ENCODE measurements at regions not wholly inside any gene's neighbourhood (a gene's known extent, or its start where the extent isn't known, plus 50 kb on each side); places are given as distances from the start of the nearest gene placed in this dataset.

DNA sequence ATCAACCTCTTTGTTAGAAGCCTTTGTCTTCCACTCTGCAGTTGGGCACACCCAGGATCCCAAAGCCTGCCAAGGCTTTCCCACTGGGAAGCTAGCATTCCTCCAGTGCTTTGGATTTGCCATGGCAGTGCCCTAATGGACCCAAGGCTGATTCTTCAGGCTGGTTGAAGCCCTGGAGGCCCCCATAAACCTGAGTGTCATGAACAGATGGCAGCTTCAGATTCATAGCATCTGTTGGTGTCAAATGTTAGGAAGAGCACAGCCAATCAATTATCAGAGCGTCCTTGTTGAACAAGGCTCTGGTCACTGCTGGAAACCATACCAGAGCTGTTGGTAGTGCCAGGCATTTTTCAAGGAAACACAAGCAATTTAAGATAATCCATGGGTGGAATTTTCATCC is 241.1 kb upstream of the KLF4 start:
- DNase-seq, result no peak

DNA sequence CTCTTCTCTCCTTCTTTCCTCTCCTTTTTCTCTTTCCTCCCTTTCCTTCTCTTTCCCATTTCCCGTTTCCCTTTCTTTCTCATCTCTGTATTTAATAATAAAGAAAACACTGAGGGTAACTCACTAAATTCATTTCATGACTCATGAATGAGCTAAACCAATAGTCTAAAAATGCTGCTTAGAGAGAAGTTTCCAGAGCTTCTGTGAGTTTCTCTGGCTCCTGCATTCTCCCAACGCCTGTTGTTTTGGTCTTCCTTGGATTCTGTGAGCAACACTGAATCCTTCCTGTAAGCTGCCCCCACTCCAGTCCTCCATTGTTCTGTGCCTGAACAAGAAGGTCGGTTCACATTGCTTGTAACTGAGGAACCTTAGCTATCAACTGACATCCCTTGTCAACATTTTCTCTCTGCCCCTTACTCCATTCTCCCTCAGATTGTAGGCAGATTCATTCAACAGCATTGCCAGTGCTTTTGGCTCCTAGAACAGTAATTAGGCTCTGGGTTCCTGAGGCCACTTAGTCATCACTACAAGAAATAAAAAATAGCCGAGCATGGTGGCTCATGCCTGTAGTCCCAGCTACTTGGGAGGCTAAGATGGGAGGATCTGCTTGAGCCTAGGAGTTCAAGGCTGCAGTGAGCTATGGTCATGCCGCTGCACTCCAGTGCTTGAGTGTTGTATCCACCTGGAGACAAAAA is 237.7 kb upstream of the KLF4 start:
- DNase-seq, result no peak

DNA sequence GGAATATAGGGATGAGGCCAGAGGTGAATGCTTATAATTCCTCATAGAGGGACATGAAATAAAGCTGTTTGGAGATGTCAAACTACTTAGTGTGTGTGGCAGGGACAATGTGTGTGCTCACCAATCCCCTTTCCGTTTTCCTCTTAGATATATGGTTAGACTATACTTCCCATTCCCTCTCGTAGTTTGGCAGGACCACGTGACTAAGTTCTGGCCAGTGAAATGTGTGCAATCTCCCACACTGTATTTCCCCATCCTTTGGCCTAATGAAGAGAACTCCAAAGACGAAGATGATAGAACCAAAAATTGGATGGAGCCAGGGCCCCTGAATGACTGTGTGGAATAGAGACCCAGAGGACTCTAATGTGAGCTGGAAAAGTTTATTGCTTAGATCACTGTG is 233.4 kb upstream of the KLF4 start:
- DNase-seq, result no peak

DNA sequence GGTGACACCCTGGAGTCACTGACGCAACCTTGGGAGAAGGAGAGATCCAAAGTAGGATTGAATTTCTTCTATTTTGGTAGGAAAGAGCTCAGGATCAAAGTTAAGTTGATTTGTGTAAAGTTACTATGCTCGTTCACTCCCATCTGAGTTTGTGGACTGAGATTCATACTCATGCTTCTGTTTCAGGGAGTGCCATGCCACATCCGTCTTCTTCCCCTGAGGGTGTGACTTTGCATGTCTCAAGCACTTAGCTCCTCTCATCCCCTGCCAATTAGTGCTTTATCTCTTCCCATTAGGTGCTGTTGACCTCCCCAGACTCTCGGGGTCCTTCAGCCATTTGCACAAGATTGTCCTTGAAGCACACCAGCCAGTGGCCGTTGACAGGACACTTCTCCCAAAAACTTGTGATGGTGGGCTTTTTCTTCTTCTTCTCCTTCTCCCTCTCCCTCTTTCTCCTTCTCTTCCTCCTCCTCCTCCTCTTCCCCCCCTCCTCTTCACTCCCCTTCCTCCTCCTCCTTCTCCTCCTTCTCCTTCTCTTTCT is 232.2 kb upstream of the KLF4 start:
- DNase-seq, result no peak

DNA sequence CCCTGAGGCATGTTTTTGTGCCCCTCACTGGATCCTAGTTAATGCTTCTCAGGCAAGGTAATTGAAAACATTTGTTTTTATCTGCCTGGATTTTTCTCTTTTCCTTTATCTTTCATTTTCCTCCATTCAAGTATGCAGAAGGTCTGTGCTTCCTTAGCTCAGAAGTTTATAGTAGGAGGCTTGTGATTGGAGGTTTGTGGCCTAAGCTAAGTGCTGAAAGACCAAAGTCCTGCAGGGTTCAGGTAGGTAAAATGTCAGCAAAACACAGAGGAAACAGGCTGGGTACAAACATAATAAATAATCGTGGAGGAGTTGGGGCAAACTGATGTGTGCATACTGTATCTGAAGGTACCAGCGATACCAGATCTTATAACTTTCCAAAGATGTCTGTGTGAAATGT is 230.9 kb upstream of the KLF4 start:
- DNase-seq, result no peak

DNA sequence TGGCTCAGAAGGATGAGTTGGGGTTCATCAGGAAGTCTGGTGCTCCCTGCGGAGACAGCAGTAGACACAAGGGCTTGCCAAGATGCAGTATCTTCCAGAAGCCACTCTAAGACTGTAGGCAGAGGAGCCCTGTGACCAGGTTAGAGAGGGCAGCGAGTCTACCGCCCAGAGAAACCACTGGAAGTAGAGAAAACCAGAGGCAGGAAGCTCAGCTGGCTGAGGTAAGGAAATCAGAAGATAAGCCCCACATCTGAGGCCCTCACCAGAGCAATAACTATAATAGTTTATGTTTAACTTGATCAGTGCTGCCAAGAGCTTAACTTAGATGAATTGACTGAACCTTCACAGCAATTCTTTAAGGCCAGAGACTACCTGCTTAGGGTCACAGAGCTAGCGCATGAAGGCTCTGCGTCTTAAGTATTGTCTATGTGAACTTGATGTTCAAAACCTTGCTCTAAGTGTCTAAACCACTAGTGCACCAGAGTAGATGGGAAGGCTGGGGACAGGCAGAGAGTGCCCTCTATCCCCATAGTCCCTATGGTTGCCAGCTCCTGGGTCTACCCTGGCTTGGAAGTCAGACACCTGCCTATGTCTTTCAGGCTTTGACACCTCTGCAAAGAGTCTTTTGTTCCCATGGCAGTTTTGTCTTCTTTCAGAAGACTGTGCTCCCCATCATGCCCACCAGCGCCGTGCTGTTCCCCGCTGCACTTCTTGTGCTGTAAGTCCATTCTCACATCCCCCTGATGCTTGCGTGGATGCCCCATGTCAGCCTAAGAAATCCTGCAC is 228.2 kb upstream of the KLF4 start:
- DNase-seq, result no peak

DNA sequence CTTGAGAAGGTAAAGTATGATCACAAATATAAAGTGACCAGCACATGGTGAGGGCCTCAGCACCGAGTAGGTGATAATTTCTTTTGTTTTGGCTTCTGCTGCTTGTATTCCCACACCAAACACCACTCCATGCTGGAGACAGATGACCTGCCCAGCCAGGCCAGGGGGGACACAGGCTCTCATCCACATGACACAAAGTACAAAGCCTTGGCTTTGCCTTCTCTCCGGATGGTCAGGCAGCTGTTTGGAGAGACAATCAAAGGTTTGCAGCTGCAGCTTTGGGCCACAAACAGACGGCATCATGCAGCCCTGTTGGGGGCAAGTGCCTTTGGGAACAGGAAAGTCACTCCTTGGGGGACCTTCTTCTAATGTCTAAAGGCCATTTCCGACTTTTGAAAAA is 226.2 kb upstream of the KLF4 start:
- DNase-seq, result no peak

DNA sequence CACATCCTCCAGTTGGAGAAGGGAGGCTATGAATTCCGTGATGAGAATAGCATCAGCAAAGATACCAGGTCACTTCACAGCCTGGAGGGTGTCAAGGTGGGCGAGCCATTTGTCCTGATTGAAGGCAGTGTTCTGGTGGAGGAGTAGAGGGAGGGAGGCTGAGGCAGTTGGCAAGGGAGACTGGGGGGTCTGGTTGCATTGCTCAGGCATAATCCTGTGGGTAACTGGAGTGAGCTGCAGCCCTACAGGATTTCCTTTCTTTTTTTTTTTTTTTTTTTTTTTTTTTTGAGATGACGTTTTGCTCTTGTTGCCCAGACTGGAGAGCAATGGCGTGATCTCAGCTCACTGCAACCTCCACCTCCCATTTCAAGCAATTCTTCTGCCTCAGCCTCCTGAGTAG is 223.9 kb upstream of the KLF4 start:
- no peak for DNase-seq

DNA sequence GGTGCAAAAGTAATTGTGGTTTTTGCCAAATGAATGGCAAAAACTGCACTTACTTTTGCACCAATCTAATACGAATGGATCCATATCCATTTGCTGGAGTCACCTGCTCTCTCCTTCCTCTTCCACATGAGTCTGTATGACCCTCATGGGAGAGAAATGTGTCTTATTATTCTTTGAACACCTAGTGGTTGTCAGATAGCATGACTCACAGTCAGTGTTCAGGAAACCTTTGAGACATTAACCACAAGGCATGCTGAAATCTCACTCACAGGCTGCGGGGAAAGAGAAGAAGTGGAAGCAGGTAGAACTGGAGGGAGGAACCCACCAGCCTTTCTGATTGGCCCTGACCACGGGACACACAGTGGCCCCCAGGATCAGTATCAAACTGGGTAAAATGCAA is 222.8 kb upstream of the KLF4 start:
- no peak for DNase-seq

DNA sequence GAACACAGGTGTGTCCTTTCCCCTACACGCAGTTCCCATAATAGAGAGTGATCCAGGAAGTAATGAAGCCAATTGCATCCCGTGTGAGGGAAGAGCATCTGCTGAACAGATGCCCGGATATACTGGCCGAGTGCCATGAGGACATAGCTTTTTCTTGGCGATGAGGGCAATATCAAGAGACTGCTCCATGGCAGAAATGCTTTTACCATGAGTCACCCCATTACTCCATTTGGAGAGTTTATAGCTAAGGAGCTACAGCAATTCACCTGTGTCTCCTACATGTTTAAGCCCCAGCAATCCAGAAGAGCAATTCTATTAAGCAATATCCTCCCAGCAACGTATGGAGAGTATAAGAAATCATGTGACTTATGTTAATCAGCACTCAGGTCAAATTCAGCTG is 222.0 kb upstream of the KLF4 start:
- DNase-seq, result no peak

DNA sequence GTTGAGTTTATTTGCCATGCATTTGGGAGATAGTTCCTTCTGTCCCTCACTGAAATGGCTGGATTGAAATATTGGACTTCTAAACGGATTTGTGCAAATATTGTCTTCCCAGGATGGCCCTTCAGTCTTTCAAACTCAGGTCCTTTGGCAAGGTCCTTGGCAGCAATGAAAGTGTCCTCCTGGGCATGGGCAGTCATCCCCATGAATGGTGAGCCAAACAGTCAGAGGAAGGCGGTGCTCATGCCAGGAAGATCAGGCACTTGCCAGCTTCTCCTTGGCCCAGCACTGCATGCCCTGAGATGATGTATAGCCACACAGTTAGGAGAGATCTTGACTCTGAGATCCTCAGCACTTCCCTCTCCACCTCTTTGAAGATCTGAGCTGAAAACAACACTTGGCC is 221.4 kb upstream of the KLF4 start:
- DNase-seq, result no peak

DNA sequence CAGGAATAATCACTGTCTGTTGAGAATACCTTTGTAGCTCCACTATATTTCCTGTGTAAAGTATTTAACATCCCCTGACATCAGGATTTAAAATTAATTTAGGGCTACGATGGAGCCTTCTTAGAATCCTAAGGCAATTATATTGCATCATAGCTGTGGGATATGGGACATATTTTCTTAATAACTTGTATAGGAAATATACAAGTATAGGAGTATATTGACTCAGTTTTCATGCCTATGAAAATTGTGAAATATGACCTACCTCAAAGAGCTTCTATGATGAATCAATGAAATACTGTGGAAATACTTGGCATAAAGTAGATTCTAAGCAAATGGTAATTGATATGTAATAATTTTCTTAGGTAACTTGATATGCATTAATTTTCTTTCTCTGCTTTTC is 221.0 kb upstream of the KLF4 start:
- no peak for DNase-seq

DNA sequence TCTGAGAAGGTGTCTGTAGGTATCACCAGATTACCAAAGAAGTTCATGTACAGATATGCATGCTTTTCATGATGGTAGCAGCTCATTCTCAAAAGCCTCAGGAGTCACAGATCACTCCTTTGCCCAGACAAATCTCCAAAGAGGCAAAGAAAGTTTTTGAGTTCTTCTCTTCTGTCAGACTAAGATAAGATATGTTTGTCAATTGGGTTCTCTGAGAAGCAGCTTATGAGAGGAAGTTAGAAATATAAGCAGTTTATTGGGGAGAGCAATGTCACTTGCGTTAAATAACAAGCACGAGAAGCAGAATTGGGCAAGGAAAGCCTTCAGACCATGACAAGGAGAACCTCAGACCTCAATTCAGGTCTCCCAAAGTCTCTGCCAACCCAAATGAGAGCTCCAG is 219.2 kb upstream of the KLF4 start:
- no peak for DNase-seq

DNA sequence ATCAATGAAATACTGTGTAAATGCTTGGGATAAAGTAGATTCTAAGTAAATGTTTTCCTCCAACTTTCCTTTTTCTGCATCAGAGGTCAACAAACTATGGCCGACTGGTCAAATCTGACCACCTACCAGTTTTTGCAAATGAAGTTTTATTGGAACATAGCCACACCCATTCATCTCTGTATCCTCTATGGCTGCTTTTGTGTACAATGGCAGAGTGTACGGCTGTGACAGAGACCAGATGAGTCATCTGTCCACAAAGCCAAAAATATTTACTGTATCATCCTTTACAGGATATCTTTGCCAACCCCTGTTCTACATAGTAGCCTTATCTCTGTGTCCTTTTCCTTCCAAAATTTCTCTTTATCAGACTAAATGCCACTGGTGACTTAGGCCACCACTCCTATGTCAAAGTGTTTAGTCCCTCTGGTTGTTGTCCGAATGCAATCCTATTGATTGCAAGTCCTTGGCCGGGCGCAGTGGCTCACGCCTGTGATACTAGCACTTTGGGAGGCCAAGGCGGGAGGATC is 218.4 kb upstream of the KLF4 start:
- no peak for DNase-seq

DNA sequence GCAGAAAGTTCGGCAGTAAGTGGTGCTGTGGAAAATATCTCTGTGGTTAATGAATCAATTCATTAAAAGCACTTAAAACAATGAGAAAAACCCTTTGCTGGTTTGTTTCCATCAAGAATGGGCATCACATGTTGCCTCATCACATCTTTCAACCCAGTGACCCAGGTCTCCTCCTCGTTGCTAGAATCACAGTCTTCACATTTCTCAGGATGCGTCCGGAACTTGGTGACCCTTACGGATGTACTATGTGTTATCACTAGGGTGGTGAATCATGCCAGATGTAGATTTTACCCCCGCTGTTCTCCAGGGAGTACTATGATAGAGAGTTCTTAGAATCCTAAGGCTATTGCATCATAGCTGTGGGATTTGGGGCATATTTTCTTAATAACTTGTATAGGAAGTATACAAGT is 217.9 kb upstream of the KLF4 start:
- DNase-seq, result no peak

DNA sequence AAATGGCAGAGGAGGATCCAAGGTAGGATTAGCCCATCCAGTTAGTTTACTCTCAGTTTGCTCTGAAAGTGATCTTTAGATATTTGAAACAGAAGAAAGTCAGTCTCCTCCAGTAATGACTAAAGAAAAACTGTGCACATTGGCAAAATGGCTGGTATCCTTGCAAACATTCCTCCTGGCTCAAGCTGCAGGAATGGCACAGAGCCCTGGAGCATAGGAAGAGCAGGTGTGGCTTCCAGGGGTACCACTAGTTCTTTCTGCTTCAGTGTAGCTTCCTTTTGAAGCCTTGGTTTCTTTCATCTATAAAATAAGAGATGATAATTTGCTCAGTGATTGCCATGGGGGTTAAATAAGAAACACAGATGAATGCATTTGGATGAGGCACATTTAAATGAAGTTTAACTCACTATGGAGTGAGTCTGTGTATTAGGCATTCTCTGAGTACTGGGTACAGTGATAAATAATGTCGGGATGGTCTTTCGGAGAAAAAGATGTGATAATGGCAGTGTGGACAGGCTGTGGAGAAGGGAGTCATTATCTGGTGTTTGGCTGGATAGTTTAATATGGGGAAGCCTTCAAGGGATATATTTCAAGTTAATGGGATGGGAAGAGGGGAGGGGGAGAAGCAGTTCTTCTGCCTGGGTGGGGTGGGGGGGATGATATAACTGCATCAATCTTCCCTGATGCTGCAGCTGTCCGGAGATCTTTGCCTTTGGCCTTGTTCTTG is 217.3 kb upstream of the KLF4 start:
- DNase-seq, result no peak

DNA sequence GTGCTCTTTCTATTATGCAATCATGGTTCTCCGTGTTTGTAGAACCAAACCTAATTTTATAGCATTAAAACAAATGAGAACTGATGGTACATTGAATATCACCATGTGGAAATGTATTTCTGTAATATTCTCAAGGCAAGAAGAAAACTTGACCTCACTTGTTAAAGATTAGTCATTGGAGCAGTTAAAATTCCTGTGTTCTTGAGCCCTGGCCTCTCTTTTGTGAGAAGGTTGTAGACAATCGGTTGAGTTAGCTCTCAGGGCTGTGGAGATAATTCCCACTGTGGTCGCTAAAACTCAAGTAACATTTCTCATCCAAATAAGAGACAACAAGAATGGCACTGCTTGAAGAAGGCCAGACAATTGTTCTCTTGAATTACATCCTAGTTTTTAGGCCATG is 216.0 kb upstream of the KLF4 start:
- DNase-seq, result no peak

DNA sequence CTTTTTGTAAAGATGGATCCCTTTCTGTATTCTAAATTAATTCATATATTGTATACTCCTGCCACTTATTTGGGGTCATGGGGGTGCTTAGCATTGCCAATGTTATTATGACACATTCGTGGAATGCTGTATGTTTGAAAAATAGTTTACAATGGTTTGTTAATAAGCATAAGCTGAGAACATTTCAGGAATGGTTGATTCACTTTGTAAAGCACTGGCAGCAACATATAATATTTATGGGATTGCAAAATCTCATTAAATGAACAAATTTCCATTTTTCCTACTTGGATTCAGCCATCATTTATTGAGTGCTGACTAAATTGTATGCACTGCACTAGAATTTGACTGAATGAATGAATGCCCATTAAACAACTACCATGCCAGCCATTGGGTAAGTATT is 215.2 kb upstream of the KLF4 start:
- no peak for DNase-seq

DNA sequence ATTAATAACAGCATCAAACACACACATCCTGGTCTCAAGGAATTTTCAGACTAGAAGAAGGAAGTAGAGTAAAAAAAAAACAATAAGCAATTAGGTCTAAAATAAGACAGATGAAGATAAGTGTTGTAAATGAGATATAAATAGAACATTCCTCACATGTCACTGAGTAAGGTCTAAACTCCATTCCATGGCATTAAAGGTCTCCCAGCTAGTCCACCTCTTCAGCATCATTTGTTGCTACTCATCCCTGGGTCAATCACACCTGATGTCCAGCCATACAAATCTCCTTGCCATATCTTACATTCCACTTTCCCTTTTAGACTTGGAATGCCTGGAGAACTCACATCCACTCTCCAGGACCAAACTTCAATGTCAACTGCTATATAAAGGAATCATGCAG is 214.1 kb upstream of the KLF4 start:
- no peak for DNase-seq

DNA sequence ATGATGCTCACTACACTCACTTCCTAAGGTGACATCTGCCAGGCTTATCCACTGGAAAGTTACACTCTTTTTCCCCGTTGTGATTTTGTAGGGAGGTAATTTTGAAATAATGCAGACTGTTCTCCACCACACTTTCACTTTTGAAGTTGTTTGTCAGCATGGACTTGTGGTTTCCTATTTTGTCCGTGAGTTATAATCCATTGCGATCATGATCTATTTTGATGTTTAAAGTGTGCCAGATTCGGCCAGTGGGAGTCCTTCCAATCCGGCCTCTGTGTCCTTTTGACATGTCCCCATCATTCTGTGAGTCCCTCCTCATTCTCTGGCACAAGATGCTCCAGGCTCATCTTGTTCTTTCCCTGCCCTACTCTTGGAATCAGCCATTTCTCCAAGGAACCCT is 211.3 kb upstream of the KLF4 start:
- no peak for DNase-seq

DNA sequence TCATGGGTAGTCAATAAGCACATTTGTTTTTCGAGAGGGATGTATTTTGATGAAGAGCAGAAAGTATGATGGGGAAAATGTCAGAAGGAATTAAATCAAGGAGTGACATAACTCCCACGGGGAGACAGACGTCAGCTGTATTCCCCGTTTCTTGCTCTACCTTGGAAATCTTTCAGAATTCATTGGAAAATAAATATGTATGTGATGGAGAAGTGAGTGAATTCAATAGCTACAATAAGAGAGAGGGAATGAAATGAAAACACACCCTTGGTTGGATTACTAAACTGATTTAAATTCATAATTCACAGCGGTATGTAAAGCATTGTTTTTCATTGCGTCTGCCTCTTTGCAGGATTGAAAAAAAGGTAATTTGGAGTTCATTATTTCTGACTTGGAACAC is 209.7 kb upstream of the KLF4 start:
- DNase-seq, result no peak

DNA sequence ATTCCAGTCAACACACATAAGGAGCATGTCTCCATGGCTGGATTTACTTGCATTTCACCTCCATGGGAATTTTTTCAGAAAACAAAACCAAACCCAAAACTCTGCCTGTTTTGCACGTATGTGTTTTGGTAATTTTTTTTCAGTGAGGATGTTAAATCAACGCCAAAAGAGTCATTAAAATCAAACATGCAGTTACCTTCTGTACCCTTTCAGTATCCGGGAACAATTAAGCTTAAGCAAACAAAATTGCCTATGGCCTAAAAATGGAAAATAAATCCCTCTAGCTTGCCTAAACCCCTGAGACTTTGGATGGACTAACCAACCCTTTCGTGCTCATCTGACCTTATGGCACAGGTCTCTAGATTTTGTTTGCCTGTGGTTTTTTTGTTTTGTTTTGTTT is 209.2 kb upstream of the KLF4 start:
- DNase-seq, result no peak

DNA sequence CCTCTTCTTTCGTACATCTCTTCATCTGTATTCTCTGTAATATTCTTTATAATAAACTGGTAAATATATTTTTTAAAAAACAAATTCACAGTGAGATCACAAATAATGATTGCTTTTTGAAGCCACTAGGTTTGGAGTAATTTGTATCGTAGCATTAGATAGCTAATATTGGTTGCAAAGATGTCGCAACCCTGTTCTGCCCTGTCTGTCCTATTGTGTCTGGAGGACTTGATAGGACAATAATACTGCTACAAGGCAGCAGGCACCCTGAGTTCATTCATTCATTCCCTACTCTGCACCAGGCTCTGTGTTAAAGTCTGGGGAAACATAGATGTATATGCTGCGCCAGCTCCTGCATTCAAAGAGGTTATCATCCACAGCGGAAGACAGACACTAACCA is 206.7 kb upstream of the KLF4 start:
- DNase-seq, result no peak

DNA sequence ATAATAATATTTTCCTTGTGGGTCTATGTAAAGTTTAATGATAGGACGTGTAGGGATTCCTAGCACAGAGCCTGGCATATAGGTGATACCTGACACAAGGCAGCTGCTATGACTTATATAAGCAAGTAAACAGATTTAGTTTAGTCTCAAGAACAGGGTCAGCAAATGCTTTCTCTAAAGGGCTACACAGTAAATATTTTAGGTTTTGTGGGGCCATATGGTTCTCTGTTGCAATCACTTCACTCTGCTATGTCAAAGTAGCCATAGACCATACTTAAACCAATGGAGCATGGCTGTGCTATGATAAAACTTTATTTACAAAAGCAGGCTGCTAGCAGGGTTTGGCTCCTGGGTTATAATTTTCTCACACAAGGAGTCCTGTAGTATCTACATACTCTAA is 204.8 kb upstream of the KLF4 start:
- DNase-seq, result no peak

All from stimulated activated CD4-positive, alpha-beta T cell treated with anti-CD3 and anti-CD28 coated beads, Interleukin-4, amount 100 ng/mL, for 24 hours (primary cell).